ENCODE measurements at regions not wholly inside any gene's neighbourhood (a gene's known extent, or its start where the extent isn't known, plus 50 kb on each side); places are given as distances from the start of the nearest gene placed in this dataset.
"Not testable (repeated sequence)": the region's sequence is repeated elsewhere in the genome, so short reads cannot be mapped to it uniquely, and the experiment has no call there.

- Mint-ChIP-seq H3K4me3 (no peak overlapping the region), H3K27me3 (ENCODE audit: insufficient read depth) (no peaks in the 10 kb centered on the region), H3K36me3 (ENCODE audit: low read depth) (peaks cover 53% of the 10 kb centered on the region), H3K9me3 (peaks cover 35% of the 10 kb centered on the region), H3K4me1 (peaks cover 52% of the 10 kb centered on the region), H3K27ac (peak overlapping the region; percentile 55)
- H3K36me3 ChIP-seq (ENCODE audit: control insufficient read depth, insufficient read depth, low read length) = peaks cover 40% of the 10 kb centered on the region
- no peak for DNase-seq
- peaks cover 20% of the 10 kb centered on the region for H3K9me3 ChIP-seq (ENCODE audit: control insufficient read depth, low read length)
- H3K27ac ChIP-seq (ENCODE audit: low read depth, low read length) = no peak overlapping the region
- no peak overlapping the region for H3K4me3 ChIP-seq (ENCODE audit: low read length)
- WGBS, 2 experiments (ENCODE audit: insufficient coverage in 1 of 2, insufficient read length in 1 of 2) = 95% methylated on average over 2 of the region's 2 CpGs; no CpG with 5 or more reads in 1 of the 2 experiments
- H3K27me3 ChIP-seq (ENCODE audit: control insufficient read depth, insufficient read depth, low read length, poor library complexity, severe bottlenecking) = no peaks in the 10 kb centered on the region
- no peak overlapping the region for H3K9ac ChIP-seq (ENCODE audit: extremely low read depth, low read length, poor library complexity, severe bottlenecking)
- TF ChIP-seq CTCF (conservative IDR thresholded peaks at IDR 0.05) = no peak
- no peaks in the 10 kb centered on the region for H3K4me1 ChIP-seq (ENCODE audit: control insufficient read depth, insufficient read depth, low read length)
These were observed 251.5 kb upstream of the ISX start for GRCh38 chr22:34814260-34815025.

- Histone ChIP-seq H3K9ac (ENCODE audit: extremely low read depth, low read length, poor library complexity, severe bottlenecking) (no peak overlapping the region), H3K4me3 (ENCODE audit: low read length) (no peak overlapping the region), H3K36me3 (ENCODE audit: control insufficient read depth, insufficient read depth, low read length) (peaks cover 49% of the 10 kb centered on the region), H3K4me1 (ENCODE audit: control insufficient read depth, insufficient read depth, low read length) (peaks cover 10% of the 10 kb centered on the region), H3K27ac (ENCODE audit: low read depth, low read length) (no peak overlapping the region), H3K27me3 (ENCODE audit: control insufficient read depth, insufficient read depth, low read length, poor library complexity, severe bottlenecking) (no peaks in the 10 kb centered on the region), H3K9me3 (ENCODE audit: control insufficient read depth, low read length) (no peaks in the 10 kb centered on the region)
- H3K4me1 Mint-ChIP-seq = peaks cover 26% of the 10 kb centered on the region
- peaks cover 43% of the 10 kb centered on the region for H3K36me3 Mint-ChIP-seq (ENCODE audit: low read depth)
- 97 to 100% methylated on average over 2 to 3 of the region's 3 CpGs for WGBS, 2 experiments (ENCODE audit: insufficient coverage in 1 of 2, insufficient read length in 1 of 2)
- DNase-seq = no peak
- no peaks in the 10 kb centered on the region for H3K27me3 Mint-ChIP-seq (ENCODE audit: insufficient read depth)
- H3K27ac Mint-ChIP-seq = no peak overlapping the region
- H3K4me3 Mint-ChIP-seq = no peak overlapping the region
- no peak for TF ChIP-seq CTCF (conservative IDR thresholded peaks at IDR 0.05)
- H3K9me3 Mint-ChIP-seq = peaks cover 9% of the 10 kb centered on the region
These were observed 236.5 kb upstream of the ISX start for GRCh38 chr22:34829485-34829884.

- Mint-ChIP-seq H3K9me3 (no peaks in the 10 kb centered on the region), H3K36me3 (ENCODE audit: low read depth) (peaks cover 31% of the 10 kb centered on the region), H3K27me3 (ENCODE audit: insufficient read depth) (no peaks in the 10 kb centered on the region), H3K4me3 (peak overlapping the region; percentile 77), H3K4me1 (peaks cover 68% of the 10 kb centered on the region), H3K27ac (peak overlapping the region; percentile 97)
- no peak overlapping the region for H3K27ac ChIP-seq (ENCODE audit: low read depth, low read length)
- no peak overlapping the region for H3K9ac ChIP-seq (ENCODE audit: extremely low read depth, low read length, poor library complexity, severe bottlenecking)
- peak overlapping the region; percentile 78 for H3K4me3 ChIP-seq (ENCODE audit: low read length)
- WGBS, 2 experiments (ENCODE audit: insufficient coverage in 1 of 2, insufficient read length in 1 of 2) = 79 to 86% methylated on average over 3 to 4 of the region's 4 CpGs
- H3K27me3 ChIP-seq (ENCODE audit: control insufficient read depth, insufficient read depth, low read length, poor library complexity, severe bottlenecking) = no peaks in the 10 kb centered on the region
- TF ChIP-seq CTCF (conservative IDR thresholded peaks at IDR 0.05) = no peak
- DNase-seq = peak; percentile 67
- H3K4me1 ChIP-seq (ENCODE audit: control insufficient read depth, insufficient read depth, low read length) = peaks cover 10% of the 10 kb centered on the region
- no peaks in the 10 kb centered on the region for H3K9me3 ChIP-seq (ENCODE audit: control insufficient read depth, low read length)
- H3K36me3 ChIP-seq (ENCODE audit: control insufficient read depth, insufficient read depth, low read length) = peaks cover 24% of the 10 kb centered on the region
These were observed 231.9 kb upstream of the ISX start for GRCh38 chr22:34834059-34834458.

GRCh38 chr22:34834541-34834940 is 231.4 kb upstream of the ISX start:
- not testable (repeated sequence) for H3K27me3 Mint-ChIP-seq (ENCODE audit: insufficient read depth); H3K27ac ChIP-seq (ENCODE audit: low read depth, low read length); H3K27me3 ChIP-seq (ENCODE audit: control insufficient read depth, insufficient read depth, low read length, poor library complexity, severe bottlenecking); H3K9me3 Mint-ChIP-seq; H3K9me3 ChIP-seq (ENCODE audit: control insufficient read depth, low read length); H3K9ac ChIP-seq (ENCODE audit: extremely low read depth, low read length, poor library complexity, severe bottlenecking)
- DNase-seq = peak; percentile 84
- Histone ChIP-seq H3K36me3 (ENCODE audit: control insufficient read depth, insufficient read depth, low read length) (peaks cover 19% of the 10 kb centered on the region), H3K4me1 (ENCODE audit: control insufficient read depth, insufficient read depth, low read length) (peaks cover 10% of the 10 kb centered on the region), H3K4me3 (ENCODE audit: low read length) (peak overlapping the region; percentile 78)
- Mint-ChIP-seq H3K4me3 (peak overlapping the region; percentile 77), H3K4me1 (peaks cover 72% of the 10 kb centered on the region), H3K36me3 (ENCODE audit: low read depth) (peaks cover 32% of the 10 kb centered on the region), H3K27ac (peak overlapping the region; percentile 97)
- WGBS, 2 experiments (ENCODE audit: insufficient coverage in 1 of 2, insufficient read length in 1 of 2) = 27 to 31% methylated on average over 2 to 3 of the region's 3 CpGs
